GM18520 (cell line): ENCODE measurements at regions not wholly inside any gene's neighbourhood (a gene's known extent, or its start where the extent isn't known, plus 50 kb on each side); places are given as distances from the start of the nearest gene placed in this dataset.
"Not testable (repeated sequence)": the region's sequence is repeated elsewhere in the genome, so short reads cannot be mapped to it uniquely, and the experiment has no call there.

Source experiments
- ATAC-seq: cut with Tn5 transposase; IDR thresholded peaks from one replicate; pipeline ENCODE4 v1.9.1; 2021; ENCODE audit not compliant: unreplicated experiment

DNA sequence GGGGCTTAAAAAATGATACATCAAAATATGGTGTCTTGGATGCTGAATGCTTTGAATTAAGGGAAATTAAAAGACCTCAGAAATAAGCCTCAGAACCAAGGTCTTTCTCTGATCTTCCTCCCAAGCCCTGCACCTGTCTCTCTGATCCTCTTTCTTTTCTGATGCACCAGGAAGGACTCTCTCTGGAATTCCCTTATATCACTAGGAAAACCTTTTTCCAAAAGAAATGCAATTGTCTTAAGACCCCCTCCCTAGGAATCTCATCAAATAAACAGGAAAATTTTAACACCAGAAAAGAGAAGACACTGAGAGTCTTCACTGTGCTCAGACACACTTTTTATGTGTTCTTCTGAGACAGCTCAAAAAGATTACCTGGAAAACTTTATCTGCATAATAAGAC lies 159.5 kb upstream of the PTBP2 start:
- ATAC-seq, result no peak

DNA sequence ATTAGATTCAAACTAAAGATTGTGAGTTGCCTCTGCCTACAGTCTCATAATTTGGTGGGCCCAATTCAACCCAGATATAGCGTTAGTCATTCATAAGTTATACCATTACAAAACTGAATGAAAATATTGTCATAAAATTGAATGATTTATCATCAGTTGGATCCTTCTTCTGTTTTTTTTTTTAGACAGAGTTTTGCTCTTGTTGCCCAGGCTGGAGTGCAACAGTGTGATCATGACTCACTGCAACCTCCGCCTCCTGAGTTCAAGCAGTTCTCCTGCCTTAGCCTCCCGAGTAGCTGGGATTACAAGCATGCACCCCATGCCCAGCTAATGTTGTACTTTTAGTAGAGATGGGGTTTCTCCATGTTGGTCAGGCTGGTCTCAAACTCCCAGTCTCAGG lies 157.2 kb upstream of the PTBP2 start:
- ATAC-seq, result not testable (repeated sequence)

DNA sequence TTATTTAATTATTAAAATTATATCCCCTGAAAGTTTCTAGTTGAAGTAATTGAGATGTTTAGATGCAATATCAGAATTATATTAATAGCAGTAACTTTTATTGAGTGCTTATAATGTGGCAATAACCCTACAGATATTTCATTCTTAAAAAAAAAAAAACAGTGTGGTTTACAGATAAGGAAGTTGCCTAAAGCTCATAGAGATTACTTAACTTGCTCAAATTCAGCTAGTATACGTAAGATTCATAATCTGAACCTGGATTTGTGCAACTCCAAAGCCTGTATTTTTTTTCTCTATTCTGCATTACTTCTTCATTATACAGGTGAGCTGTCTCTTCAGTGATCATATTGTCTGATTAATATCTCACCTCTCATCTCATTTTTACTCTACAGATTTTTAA lies 156.0 kb upstream of the PTBP2 start:
- no peak for ATAC-seq

- ATAC-seq, result no peak
These were observed 152.9 kb upstream of the PTBP2 start for GRCh38 chr1:96568639-96569038.

- no peak for ATAC-seq
These were observed 152.3 kb upstream of the PTBP2 start for GRCh38 chr1:96569288-96569687.

DNA sequence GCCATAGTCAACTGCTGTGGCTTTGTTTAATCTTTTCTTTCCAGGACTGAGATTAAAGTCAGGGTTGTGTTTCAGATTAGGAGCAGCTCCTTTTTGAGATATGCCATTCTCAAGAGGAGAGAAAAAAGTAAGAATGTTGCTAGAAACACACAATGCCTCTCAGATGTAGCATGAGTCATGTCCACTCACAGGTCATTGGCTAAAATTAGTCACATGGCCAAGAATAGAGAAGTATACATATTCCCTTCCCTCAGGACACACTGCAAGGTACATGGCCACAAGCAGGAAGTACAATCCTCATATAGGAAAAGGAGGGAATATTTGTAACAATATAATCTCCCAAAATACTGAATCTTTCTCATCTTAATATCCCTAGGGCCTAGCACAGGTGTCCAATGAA lies 141.9 kb upstream of the PTBP2 start:
- ATAC-seq, result no peak

GRCh38 chr1:96580920-96581319 lies 140.7 kb upstream of the PTBP2 start:
- ATAC-seq, result no peak

- no peak for ATAC-seq
These were observed 139.8 kb upstream of the PTBP2 start for GRCh38 chr1:96581772-96582171.

DNA sequence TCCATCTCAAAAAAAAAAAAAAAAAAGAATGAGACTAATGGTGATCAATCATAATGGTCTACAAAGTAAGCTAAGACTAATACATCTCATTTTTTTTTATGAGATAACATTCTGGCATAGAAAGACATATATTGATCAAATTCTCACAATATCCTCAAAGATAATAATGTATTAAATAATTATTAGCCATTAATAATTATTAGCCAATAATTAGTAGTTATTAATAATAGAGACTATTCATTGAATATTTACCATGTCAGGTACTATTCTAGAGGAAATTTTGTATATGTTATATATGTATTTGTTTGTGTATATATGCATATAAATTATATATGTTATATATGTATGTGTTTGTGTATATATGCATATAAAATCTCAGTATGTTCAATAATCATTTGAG lies 137.7 kb upstream of the PTBP2 start:
- ATAC-seq, result no peak

DNA sequence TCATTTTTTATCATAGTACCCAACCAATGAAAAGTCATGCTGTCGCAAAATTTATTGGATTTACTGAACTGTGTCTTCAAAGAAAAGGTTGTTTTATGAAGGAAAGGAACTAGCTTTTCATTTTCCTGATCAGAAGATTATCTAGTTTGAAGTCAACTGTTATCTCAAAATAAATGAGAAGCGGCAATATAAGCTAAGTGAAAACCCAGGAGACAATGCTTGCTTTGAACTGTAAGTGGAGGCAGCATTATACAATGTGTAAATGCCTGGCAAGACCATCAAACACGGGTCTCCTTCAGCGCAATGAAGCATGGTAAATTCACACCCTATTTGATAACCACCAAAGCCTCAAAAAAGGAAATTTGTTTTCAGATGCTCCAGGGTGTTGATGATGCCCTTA lies 134.4 kb upstream of the PTBP2 start:
- ATAC-seq, result no peak

DNA sequence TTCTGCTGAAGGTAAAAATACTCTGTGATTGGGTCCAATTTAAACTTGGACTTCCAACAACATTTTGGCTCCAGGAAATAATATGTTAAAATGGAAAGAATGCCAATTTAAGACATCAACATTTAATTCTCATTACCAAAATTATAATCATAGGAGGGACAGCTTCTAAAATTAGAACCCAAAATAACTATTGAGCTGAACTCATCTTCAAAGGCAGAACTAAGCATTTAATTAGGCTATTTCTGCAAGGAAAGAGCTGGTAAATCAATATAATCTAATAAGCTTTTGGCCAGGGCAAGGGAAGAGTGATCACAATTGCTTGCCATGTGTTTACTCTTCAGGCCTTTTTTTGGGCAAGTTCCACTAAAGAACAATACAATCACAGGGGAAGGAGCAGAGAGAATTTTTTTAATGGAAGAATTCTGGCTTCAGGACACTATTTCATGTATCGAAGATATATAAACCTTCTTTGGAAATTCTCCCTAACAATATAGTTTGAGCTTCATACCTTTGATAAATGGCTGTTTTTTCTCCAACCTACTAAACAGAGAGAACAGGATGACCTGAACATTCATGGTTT lies 133.1 kb upstream of the PTBP2 start:
- no peak for ATAC-seq

DNA sequence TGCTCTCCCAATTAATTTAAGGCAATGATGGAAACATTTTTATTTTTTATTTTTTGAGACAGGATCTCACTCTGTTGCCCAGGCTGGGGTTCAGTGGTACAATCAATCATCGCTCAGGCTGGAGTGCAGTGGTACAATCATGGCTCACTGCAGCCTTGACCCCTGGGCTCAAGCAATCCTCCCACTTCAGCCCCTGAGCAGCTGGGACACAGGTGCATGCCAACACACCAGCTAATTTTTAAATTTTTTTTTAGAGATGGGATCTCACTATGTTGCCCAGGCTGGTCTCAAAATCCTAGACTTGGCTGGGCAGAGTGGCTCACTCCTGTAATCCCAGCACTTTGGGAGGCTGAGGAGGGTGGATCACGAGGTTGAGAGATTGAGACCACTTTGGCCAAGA lies 126.1 kb upstream of the PTBP2 start:
- not testable (repeated sequence) for ATAC-seq

DNA sequence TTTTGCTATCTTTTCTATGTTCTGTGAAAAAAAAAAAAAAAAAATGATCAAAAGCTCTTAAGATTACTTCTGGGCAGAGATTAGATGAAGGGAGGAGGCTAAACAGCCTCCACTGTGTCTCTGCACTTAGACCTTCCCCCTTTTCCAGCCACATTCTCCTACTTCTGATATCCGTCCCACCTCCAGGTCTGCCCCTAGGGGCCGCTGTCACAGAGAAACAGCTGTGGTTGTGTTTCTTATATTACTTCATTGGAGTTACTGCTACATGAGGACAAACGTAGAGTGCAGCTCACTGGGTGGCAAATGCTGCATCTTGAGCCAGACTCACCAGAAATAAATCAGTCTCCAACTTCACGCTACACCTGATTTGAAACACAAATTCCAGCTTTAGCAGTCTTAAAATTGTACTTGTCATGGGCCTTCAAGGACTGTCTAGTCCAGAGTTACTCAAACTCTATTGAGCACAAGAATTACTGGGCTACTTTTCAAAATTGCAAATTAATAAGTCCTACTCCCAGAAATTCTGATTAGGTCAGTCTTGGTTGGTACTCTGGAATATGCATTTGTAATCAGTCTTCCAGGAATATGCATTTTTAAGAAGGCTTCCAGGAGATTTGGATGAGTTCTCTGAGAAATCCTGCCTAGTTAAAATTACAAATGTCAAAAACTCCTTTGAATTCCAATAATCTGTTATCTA lies 125.2 kb upstream of the PTBP2 start:
- no peak for ATAC-seq

DNA sequence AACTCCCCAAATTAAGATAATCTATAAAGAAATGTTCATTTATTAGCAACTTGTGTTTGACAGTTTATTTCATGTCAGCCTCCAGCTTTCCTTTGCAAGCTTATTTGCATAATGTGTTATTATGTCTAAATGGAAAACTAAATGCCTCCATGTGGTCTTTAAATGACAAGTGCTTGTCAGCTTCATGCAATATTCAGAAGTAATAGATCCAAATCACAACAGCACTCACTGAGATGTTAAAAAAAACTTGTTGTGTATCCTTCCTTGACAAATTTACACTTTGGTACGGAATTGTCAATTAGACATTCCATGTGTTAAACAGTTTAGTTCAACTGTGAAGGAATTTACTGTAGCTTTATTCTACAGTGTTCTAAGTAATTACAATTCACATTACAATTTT lies 124.4 kb upstream of the PTBP2 start:
- no peak for ATAC-seq

GRCh38 chr1:96598416-96599168 lies 123.0 kb upstream of the PTBP2 start:
- ATAC-seq, result no peak

- not testable (repeated sequence) for ATAC-seq
These were observed 117.0 kb upstream of the PTBP2 start for GRCh38 chr1:96604620-96605019.

GRCh38 chr1:96617375-96617774 lies 104.2 kb upstream of the PTBP2 start:
- not testable (repeated sequence) for ATAC-seq

DNA sequence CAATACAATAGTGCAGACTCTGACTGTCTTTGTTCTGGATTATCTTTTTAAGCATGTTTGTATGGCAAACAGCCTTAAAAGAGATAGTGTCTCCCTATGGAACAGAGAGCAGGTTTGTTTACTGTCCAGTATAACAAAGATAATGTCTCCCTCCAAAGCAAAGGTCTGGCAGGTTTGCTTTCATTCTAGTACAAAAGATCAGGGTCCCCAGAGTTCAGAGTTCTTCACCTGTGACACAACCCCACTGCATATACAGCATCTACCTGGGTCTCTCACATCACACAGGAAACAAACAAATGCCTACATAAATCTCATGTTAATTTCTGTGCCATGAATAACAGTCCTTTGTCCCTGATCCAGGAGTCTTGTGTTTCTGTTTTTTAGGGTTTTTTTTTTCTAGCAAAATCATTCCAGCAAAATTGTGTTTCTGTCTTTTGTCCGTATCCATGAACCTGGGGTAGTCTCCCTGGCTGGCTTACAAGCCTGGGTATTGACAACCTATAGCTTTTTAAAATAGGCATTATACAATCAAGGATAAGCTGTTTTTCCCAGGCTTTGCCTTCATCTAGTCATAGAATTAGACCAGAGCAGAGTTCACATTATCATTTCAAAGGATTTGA lies 89.4 kb upstream of the PTBP2 start:
- ATAC-seq, result no peak

DNA sequence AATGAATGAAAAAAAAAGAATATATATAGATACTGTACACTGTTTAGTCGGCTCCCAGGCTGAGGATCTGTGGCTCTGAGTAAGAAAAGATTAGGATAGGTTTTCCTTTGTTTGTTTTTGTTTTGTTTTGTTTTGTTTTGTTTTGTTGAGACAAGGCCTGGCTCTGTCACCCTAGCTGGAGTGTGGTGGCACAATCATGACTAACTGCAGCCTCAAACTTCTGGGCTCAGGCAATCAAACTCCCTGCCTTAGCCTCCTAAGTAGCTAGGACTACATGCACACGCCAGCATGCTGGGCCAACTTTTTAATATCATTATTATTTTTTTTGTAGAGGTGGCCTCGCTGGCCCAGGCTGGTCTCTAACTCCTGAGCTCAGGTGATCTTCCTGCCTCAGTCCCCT lies 87.9 kb upstream of the PTBP2 start:
- no peak for ATAC-seq

GRCh38 chr1:96634883-96635282 lies 86.7 kb upstream of the PTBP2 start:
- ATAC-seq, result no peak

DNA sequence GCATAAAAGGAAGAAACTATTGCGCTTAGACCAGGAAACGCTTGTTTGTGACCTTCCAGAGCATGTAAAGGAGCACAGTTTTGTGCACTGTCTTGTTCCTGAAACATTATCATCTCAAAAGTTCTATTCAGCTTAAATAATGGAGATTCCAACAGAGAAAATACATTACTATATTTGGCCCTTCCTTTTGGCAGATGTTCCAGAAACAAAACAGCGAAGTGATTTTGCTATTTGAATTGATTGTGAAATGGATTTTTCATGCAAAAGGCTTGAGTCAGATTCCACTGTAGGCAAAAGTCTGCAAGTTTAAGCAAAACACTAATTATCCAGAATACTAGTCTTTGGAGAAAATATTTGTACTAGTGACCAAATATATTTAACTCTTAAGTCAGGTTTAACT lies 80.3 kb upstream of the PTBP2 start:
- ATAC-seq, result no peak

DNA sequence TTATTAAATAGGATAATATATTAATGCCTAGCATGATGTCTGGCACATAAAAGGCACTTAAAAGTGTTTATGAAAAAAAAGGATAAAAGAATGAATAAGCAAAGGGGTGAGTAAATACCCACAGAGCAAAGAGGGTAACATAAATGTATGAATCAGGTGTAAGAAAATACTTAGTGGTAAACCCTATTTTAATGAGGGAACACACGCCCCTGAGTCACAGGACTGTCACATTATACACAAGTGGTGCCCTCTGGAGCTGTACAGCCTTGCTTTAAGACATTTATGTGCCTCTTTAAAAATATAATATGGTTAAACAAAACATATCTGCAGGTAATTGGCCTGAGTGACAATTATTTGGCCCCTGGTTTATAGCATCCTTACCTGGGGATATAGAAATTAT lies 78.1 kb upstream of the PTBP2 start:
- no peak for ATAC-seq
